Pons (tissue), 1 donor: ENCODE measurements at regions not wholly inside any gene's neighbourhood (a gene's known extent, or its start where the extent isn't known, plus 50 kb on each side); places are given as distances from the start of the nearest gene placed in this dataset.

Experiments
- DNase-seq: peaks from one replicate; pipeline ENCODE4 v3.0.0-alpha.2; 2016; ENCODE audit warnings: low spot score

DNA sequence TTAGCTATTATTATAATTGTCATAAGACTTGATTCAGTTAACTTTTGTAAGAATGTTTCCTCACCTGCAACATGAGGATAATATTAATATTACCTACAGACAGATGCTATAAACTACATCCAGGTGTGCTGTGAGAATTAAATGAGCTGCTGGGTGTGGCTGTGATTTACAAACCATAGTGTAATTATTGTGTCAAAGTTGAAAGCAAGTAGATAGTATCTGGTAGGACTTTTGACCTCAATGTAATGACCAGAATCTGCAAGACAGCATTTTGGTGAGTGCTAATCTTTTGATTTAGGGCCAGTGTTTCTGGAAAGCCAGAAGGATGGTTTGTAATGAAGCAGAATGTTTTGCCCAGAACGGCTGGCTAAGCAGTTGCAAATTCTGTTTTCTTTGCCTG lies 162.5 kb downstream of the TRMT11 start:
- DNase-seq: no peak

DNA sequence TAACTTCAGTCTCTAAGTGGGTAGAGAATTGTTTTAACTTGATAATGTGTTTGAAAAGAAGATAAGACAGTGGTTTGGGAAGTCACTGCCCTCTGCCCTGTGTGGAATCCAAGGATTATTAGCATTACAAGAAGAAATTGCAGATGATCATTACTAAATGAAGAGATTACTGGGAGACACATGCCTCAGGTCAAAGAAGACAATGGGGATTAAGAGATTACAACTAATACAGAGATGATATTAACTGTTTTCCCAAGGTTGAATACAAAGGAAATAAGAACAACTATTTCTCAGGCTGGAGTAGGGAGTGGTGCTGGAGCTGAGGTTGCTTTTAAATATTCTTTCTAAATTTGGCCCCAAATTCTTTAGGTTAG lies 166.0 kb downstream of the TRMT11 start:
- no peak for DNase-seq

DNA sequence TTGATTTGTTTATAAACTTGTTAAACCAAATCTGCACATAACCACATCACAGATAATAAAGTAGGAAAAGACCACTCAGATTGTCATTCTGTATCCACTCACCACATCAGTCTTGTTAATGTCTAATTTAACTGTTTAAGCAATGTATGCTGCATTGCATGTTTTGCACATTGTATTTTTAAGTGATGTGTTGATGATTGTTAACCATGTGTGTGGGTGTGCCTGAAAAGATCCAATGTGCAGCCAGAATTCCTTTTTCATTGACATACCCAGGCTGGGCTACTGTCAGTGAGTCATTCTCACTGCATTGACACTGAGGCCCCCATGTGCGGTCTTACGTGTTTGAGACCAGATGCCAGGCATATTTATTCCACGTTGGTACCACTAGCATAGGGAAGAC lies 167.3 kb downstream of the TRMT11 start:
- DNase-seq: no peak

DNA sequence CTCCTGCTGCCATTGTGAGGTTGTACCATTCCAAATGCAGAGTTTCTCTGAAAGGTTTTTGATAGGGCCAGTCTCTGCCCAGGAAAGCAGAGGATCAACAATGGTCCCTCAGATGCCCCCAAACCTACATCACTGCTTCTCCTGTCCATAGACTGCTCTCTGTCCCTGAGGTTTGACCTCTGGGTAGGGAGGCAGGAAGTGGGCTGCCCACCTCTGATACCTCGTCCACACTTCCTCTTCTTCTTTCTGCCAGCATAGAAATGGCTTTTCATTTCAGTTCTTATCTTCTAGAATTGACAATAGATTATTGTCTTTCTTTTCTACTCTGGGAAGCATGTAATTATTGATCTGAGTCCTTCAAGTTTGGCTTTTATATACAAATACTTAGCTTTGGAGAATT lies 170.6 kb downstream of the TRMT11 start:
- no peak for DNase-seq

DNA sequence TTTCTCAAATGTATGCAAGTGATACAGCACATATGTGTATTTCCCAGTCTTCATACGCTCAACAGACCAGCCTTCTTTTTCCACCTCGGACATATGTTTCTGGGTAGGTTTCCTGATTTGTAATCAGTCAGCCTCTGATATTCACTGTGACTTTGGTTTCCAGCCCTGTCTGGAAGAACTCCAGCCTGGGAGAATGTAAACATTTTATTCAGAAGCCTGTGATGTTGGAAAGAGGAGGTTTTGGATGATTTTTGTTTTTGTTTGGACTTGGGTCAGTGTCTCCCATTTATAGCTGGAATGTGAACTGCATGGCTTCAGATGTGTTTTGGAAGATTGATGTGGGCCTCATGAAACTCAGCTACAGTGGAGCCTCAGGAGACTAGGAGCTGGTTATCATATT lies 172.2 kb upstream of the CENPW start:
- no peak for DNase-seq

DNA sequence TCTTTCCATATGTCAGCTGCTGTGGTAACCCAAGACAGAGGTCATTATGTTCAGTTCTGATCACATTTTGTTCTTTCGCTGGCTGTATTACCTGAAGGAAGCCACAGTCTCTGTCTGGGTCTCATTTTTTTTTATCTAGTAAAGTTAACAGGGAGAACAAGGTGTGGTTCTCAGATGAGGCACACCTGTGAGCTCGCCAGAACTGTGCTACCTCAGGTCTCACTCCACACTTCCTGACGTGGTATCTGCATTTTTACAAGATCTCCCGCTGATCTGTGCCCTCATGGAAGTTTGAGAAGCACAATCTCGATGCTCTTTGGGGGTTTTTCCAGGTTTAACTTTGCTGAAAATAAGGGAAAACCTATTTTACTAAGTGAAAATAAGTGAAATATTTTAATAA lies 169.5 kb upstream of the CENPW start:
- DNase-seq: no peak

DNA sequence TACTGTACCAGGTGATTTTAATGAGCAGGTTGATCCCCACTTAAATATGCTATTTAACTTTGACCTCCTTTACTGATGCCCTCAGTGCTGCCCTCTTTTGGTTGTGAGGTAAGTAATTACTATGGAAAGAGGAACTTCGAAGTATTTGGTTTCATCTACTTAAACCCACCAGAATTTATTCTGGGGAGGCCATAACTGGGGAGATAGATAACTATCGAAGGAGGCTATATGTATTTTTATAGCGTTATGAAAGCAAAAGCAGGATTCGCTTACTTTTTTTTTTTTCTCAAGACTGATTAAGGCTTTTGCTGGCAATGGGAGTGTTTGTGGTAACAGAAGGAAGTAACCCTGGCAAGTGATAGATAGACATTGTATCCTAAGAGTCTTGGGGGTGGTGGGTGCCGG lies 168.9 kb upstream of the CENPW start:
- DNase-seq: no peak

DNA sequence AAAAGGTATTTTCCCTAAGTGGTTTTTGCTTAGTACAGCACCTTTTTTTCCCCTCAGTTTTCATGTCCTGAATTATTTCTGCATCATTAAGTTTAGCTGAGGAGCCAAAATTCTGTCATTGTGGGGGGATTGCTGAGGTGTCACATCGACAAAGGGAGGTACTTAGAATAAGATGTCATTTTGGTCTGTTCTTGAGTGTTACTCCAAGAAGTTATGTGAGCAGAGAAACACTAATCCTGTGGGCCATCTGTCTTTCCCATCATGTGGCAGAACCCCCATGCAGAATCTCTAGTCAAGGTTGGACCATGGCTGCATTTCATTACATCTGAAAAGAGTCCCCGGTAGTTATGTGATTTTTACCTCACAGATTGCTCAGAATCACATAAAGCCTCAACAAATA lies 167.8 kb upstream of the CENPW start:
- no peak for DNase-seq

DNA sequence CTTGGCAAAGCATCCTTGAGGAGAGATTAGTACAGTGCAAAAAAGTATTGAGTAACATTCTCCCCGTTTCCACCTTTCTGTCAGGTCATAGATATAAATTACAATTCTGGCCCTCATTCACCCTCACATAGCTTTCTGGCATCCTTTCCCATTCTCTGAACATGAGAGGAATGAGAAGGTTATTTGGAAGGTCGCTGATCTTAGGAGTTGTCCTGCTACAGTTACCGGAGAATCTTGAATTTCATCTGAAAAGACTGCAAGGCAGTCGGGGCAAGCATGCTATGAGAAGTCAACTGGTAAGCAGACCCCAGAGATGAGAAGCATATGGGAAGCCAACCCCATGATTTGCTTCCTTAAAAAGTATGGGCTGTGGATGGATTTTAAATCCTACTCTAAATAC lies 166.7 kb upstream of the CENPW start:
- no peak for DNase-seq

DNA sequence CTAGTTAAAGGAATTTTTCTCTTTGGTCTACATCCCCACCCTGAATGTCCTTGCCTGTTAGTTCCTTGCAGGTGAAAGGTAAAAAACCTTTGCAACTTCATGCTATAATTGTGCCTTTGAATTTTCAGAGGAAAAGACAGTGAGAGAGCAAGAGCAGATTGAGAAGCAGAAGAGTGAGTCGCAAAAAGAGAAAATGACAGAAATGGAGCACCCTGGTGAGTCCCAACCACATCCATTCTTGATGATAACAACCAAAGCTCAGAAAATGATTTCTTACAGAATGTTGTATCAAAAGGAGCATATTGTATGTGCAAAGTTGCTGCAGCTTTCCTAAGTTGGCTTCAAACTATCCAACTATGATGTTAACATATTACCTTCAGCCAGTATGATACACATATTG lies 165.2 kb upstream of the CENPW start:
- no peak for DNase-seq

DNA sequence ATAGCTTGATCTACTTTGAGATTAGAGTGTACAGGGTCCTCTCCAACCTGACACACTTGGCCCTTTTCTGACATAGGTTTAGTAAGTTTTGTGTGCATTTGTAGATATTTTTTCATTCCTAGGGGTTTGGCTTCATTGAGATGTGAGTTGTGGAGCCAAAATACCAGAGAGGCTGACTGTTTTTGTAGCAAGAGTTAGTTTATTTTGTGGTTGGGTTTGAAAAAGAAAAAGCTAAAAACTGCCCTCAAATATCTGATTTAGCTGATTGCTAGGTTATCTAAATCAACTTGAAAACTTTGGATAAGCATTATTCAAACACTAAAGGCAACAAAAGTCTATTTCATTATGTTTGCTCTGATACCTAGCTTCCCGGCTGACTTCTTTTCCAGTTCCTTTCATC lies 164.7 kb upstream of the CENPW start:
- no peak for DNase-seq

DNA sequence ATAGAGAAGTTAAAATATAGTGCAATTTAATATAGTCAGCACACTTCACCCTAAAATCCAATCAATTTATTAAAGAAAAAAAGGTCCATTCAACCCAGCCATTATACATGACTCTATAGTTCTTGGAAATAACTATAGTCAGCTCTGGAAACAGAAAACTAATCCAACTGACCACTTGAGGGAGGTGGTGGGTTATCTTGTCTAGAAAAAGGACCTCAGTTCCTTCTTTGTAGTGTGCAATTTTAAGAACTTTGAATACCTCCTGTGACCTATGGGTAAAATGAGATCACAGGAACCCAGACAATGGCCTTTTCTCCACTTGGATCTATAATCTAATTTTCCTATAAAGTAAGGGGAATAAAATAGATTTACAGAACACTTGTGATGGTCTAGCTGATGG lies 163.6 kb upstream of the CENPW start:
- DNase-seq: no peak

DNA sequence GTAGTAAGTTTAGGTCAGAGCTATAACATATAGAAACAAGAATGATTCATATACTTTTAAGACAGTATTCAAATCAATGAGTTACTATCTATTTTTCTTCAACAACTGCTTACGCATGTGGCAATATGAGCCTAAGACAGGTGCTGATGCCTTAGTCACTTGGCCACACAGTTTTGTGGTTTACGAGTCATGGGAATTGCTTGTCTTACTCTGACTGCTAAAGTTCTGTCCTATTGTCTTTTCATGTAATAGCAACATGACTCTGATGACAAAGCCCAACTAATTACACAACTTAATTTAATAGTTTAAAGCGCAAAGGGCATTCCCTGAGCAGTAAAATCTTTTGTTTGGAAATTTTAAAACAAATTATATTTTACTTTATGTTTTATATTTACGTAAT lies 159.3 kb upstream of the CENPW start:
- DNase-seq: no peak

DNA sequence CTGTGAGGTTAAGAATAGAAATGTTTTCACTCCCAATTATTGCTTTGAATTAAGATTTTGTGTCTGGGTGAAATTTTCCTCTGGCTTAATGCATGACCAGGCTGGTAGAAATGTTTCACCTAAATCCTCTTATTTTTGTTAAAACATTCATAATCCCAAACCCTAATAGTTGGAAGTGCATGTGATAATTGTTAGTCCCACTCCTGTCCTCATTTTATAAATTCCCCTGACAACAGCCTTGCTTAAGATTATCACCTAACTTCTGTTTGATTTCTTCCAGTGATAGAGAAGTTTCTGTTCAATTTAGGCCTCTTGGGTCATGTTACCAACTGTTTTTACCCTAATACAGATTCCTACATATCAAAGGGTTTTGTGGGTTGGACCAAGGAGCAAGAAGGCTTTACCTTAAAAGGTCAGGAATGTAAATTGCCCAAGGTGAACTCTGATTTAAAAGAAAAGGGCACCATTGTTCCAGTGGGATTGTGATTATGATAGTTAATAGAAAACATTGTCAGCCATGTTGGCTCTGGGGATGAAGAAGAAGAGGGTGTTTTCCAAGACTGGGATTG lies 158.7 kb upstream of the CENPW start:
- DNase-seq: no peak

DNA sequence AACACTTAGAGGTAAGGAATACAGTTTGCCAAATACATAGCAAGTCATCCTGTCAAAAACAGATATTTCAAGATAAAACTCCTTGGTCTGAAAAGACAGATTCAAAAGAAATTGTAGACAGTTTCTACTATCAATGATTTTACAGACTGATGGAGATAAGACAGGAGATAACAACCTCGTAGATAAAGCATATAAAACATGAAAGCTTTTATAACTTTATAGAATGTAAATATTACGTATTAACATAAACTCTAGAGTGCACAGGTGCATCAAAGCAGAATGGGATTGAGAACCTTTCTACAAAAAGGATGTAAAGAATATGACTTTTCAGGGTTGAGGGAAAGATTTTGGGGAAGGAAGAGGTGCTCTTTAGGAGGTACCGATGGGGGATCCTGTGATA lies 158.0 kb upstream of the CENPW start:
- DNase-seq: no peak

DNA sequence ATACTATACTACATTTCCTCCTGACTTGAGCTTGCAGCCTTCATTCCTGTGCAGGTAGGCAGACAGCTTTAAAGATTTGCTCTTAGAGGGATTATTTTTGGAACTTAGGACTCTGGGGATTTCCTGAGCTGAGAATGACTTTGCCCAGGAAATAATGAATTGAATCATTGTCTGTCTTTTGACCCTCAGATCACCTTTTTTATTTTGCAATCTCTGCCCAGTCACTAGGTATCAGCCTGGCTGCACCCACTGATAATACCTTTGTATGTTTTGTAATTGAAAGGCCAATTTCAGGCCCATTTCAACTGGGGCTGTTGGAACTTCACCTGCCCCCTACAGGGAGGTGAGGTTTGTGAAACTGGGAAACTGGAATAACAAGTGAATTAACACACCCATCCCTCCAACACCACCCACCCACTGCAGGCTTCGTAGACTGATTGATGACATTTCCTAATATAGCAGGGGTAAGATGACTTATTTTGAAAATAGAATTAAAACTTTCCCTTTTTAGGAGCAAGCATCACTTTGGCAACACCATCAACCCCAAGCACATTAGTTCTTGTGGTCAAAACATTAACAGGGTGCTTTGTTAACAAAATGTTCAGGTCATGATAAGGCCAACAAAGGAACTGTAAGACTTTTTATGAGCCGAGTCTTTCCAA lies 157.1 kb upstream of the CENPW start:
- no peak for DNase-seq

DNA sequence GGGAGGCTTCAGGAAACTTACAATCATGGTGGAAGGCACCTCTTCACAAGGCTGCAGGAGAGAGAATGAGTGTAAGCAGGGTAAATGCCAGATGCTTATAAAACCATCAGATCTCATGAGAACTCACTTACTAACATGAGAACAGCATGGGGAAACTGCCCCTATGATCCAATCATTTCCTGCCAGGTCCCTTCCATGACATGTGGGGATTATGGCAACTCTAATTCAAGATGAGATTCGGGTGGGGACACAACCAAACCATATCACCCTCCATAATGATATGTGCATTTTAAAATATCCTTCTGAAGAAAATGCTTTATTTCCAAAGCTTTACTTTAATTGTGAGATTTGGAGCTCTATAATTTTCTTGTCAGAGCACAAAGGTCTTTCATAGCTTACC lies 154.1 kb upstream of the CENPW start:
- no peak for DNase-seq

DNA sequence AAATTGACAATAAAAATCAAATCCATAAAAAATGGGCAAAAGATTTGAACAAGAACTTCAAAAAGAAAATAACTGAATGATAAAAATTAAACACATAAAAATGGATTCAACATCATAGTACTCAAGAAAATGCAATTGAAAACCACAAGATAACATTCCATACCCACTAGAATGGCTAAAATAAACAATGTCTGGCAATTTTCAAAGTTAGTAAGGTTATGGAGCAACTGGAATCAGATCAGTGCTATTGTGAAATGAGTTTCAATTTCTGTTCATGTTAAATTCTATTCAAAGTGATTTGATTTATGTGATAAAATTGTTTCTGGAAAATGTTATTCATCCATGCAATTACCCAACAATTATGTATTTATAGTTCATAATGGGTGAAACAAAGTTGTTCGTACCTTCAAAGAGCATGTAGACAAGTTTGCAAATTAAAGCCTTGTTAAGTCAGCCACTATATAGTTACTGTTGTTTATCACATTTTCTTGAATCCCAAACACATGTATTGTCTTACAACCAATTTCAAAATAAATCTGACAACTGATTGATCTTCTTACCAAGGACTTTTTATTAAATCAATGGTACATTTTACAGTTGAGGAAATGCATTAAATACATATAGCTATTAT lies 151.5 kb upstream of the CENPW start:
- DNase-seq: no peak

DNA sequence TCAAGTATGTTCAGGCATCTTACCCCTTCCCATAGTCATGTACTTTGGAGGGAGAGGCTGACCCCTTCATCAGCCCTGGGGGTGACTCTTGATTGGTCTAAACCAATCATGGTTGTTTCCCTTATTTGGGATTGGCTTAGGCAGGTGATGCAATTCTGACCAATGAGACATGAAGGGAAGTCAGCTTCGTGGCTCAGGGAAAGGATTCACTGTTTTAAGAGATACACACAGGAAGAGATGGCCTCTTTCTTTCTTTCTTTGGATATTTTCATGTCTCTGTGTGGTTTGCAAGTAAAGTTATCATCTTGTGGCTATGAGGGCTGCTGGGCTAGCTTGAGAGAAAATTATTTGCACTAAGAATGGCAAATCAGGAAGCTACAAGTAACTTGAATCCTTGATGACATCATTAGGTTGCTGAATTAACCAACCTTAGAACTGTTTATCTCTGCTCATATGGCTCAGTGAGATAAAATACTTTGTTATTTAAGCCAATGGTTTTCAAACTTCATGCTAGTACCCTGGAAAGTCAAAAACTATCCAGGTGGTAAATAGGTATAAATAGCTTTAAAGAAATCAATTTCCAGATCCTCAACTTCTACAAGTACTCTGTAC lies 144.2 kb upstream of the CENPW start:
- DNase-seq: no peak

DNA sequence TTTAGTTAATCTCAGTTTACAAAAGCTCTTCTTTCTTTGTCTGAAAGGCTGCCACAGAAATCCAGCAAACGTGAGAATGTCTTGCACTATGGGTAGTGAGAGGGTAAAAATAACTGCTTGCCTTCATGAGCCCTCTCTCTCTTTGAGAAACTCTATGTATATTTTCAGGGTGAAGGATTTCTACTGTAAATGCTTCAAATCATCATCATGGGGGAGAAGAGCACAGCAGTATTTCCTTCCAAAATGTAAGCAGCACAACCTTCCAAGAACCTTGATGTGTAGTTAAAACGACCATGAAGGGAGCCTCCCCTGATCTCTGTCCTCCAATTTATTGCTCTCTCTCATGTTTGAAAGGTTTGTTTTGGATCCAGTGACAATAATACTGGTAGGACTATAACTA lies 141.3 kb upstream of the CENPW start:
- DNase-seq: no peak

DNA sequence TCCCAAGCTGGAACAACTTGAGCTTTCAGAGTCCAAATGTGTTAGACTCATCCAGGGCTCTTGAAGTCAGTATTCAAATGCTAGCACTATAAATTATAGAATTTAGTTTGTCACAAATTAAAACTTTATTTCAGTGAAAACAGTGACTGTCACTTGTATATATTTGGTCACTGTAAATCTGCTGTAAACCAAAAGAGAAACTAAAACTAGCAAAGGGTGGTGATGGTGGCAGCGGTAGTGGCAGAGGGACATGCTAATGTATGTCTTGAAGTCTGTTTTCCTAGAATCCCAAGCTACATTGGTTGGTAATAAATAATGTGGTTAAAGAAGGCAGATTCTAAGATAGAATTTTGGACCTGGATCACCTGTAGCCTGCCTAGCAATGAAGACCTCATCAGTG lies 140.4 kb upstream of the CENPW start:
- no peak for DNase-seq

DNA sequence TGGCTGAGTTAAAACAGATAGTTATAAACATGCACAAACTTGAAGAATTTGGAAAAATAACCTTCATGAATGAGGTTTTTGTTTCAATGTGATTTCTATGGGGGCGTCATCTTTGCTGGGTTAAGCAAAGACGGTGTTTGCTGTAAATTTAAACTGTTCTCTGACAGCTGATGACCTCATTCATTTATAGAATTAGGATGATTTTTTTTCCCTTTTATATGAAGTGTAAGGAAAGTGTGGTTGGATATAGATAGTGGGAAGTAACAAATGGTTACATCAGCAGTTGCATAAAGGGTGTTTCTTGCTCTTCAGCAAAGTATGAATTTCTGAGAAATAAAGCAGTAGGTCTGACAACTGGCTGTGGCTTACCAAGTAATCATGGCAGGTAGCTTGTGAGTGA lies 137.2 kb upstream of the CENPW start:
- no peak for DNase-seq

DNA sequence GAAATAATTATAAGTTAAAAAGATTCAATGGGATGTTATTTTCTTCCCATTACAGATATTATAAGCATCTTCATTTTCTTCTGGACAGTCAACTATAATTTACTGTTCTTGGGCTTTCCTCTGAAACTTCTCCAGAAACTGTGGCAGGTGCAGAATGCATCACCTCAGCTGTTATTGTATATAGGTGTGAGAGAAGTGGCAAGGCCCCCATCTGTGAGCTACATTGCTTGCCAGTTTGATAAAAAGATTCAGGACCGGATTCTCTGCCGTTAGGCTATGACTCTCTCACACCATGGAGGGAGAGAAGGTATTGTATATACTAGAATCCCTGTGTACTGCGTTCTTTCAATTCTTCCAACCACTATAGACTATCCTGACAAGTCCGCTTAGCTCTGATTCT lies 135.8 kb upstream of the CENPW start:
- no peak for DNase-seq

DNA sequence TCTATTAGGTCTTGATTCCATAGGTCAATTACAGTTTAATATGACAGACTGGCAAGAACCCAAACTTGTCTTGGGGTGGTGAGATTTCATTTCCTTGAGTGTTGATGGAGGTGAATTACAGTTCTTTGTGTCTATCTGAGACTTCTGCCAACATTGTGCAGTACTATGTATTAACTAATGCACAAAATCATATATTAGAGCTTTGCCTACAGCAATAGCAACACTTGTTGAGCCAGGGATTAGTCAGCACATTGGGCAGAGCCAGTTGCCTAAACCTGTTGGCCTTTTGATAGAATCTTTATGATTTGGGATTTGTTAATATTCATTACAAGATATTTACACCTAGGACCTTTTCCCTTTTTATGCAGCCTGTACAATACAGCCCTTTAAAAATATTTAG lies 135.3 kb upstream of the CENPW start:
- no peak for DNase-seq
